RWPE2 (cell line): ENCODE measurements at regions not wholly inside any gene's neighbourhood (a gene's known extent, or its start where the extent isn't known, plus 50 kb on each side); places are given as distances from the start of the nearest gene placed in this dataset.

Experiments
- ATAC-seq: fragments of 200-7000 bp; cut with Tn5 transposase; 3 replicates; pipeline ENCODE4 v1.9.1; 2021; ENCODE audit warnings: low read depth
- DNase-seq: peaks from one replicate; pipeline ENCODE4 v3.0.0-alpha.2; 2020; ENCODE audit warnings: low spot score
- H3K27ac ChIP-seq: fragments of 450-650 bp; 2 replicates; pipeline ENCODE4 v1.5.1; 2017; ENCODE audit warnings: mild to moderate bottlenecking; ENCODE audit not compliant: poor library complexity, severe bottlenecking
- H3K27me3 ChIP-seq: fragments of 250-450 bp; sonication (Bioruptor Pico); 2 replicates; pipeline ENCODE4 v1.5.1; 2021; ENCODE audit warnings: mild to moderate bottlenecking, moderate library complexity; ENCODE audit not compliant: insufficient read depth, poor library complexity, severe bottlenecking
- H3K36me3 ChIP-seq: fragments of 250-450 bp; sonication (Bioruptor Pico); 2 replicates; pipeline ENCODE4 v1.5.1; 2020; ENCODE audit warnings: low read depth, mild to moderate bottlenecking, moderate library complexity
- H3K4me1 ChIP-seq: fragments of 250-450 bp; sonication (Bioruptor Pico); 2 replicates; pipeline ENCODE4 v1.5.1; 2021; ENCODE audit warnings: mild to moderate bottlenecking, moderate library complexity; ENCODE audit not compliant: insufficient read depth, poor library complexity, severe bottlenecking
- H3K4me3 ChIP-seq: fragments of 250-450 bp; sonication (Bioruptor Pico); 2 replicates; pipeline ENCODE4 v1.5.1; 2021; ENCODE audit warnings: mild to moderate bottlenecking, moderate library complexity; ENCODE audit not compliant: severe bottlenecking
- H3K9me3 ChIP-seq: fragments of 250-450 bp; sonication (Bioruptor Pico); 2 replicates; pipeline ENCODE4 v1.5.1; 2021; ENCODE audit warnings: mild to moderate bottlenecking, moderate library complexity; ENCODE audit not compliant: severe bottlenecking
- CTCF ChIP-seq: fragments of 450-650 bp; IDR thresholded peaks from one replicate; pipeline ENCODE4 v1.5.1; 2017; ENCODE audit warnings: mild to moderate bottlenecking, moderate library complexity; ENCODE audit not compliant: poor library complexity, severe bottlenecking

DNA sequence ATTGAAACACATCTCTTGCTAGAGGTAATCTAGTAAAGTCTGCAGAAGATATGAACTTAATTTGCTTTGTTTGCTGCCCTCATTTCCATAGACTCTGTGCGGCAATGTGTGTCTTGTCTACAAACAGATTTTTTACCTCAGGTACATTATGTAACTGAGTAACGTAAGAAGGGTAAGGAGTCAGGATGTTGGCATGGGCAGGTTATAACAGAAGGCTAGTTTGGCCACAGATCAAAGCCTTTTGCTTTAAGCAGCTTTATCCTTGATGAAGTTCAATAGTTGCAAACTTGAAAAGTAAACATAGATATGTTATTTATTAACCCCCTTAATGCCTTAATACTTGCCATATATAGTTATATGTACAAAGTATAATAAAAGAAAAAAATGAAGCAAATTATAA is 391.6 kb upstream of the FKBP1C start:
- Histone ChIP-seq H3K27ac (no peak overlapping the region), H3K27me3 (no peaks in the 10 kb centered on the region), H3K4me3 (no peak overlapping the region), H3K9me3 (no peaks in the 10 kb centered on the region), H3K36me3 (no peaks in the 10 kb centered on the region), H3K4me1 (no peaks in the 10 kb centered on the region)
- no peak for TF ChIP-seq CTCF
- ATAC-seq (no peak), DNase-seq (no peak)

DNA sequence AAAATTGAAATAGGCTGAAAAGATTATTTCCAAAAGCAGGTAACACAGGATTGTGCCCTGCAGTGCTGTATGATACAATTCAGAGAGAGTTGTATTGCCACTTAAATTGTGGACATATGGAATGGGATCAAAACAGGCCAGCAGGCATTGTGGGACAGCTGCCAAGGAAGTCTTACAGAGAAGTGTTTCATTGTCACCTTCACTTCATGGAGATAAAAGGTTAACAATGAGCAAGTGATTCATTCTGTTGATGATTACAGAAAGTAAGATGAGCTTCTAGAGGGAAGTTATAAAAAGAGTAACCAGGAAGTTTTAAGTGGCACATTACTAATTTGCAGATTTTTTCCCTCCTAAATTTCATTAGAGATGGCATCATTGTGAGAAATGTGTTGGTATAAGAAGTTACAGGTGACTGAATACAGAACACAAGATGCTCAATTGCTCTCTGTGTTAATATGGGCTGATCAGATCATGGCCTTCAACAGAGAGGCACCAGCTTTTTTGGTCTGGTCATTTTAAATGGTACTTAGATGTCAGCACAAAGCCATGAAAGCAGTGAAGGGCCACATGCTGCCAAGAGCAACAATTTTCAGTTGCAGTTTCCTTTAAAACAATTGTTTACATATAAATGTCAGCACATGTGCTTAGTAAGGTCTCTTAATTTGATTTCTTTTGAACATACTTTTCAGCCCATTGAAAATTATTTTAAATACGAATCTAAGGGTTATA is 402.5 kb upstream of the FKBP1C start:
- Histone ChIP-seq H3K27me3 (no peaks in the 10 kb centered on the region), H3K27ac (no peak overlapping the region), H3K9me3 (peaks cover 3% of the 10 kb centered on the region), H3K36me3 (no peaks in the 10 kb centered on the region), H3K4me3 (no peak overlapping the region), H3K4me1 (no peaks in the 10 kb centered on the region)
- TF ChIP-seq CTCF = no peak
- DNase-seq (no peak), ATAC-seq (no peak)

DNA sequence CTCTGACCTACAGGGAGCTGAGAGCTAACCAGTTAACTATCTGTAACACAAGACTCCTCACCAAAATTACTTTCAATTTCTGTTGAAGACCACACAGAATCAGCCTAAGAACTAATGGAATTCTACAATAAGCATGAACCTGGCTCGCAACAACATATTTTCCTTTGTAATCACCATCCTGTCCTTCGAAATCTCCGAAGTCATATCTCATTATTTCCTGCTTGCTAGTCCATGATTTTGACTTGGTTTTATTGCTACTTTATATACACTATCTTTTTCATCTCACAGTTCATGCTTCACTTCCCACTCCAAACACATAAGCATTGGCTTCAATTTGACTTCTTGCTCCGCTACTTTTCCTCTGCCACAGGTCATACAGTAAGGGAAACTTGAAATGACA is 405.8 kb upstream of the FKBP1C start:
- H3K9me3 ChIP-seq = no peaks in the 10 kb centered on the region
- ATAC-seq = no peak
- no peak overlapping the region for H3K4me3 ChIP-seq
- H3K27ac ChIP-seq = no peak overlapping the region
- DNase-seq = no peak
- no peak for TF ChIP-seq CTCF
- H3K36me3 ChIP-seq = no peaks in the 10 kb centered on the region
- no peaks in the 10 kb centered on the region for H3K27me3 ChIP-seq
- H3K4me1 ChIP-seq = no peaks in the 10 kb centered on the region

GRCh38 chr6:62803094-62803493 is 408.2 kb upstream of the FKBP1C start:
- no peaks in the 10 kb centered on the region for H3K36me3 ChIP-seq
- DNase-seq (no peak), ATAC-seq (no peak)
- no peak overlapping the region for H3K4me3 ChIP-seq
- TF ChIP-seq CTCF = no peak
- no peaks in the 10 kb centered on the region for H3K4me1 ChIP-seq
- no peak overlapping the region for H3K27ac ChIP-seq
- no peaks in the 10 kb centered on the region for H3K9me3 ChIP-seq
- no peaks in the 10 kb centered on the region for H3K27me3 ChIP-seq

GRCh38 chr6:62797190-62797589 is 414.1 kb upstream of the FKBP1C start:
- H3K27ac ChIP-seq = no peak overlapping the region
- TF ChIP-seq CTCF = no peak
- H3K9me3 ChIP-seq = no peaks in the 10 kb centered on the region
- H3K4me3 ChIP-seq = no peak overlapping the region
- H3K36me3 ChIP-seq = no peaks in the 10 kb centered on the region
- no peaks in the 10 kb centered on the region for H3K4me1 ChIP-seq
- H3K27me3 ChIP-seq = no peaks in the 10 kb centered on the region
- ATAC-seq (no peak), DNase-seq (no peak)
